ENCODE measurements at regions not wholly inside any gene's neighbourhood (a gene's known extent, or its start where the extent isn't known, plus 50 kb on each side); places are given as distances from the start of the nearest gene placed in this dataset.

- no TSS peak for BruUV-seq (replicated peaks)
- DNase-seq (ENCODE audit: unreplicated experiment): no peak
- Mint-ChIP-seq H3K4me1 (ENCODE audit: insufficient read depth, unreplicated experiment) (no peaks in the 10 kb centered on the region), H3K27me3 (ENCODE audit: insufficient read depth, unreplicated experiment) (no peaks in the 10 kb centered on the region), H3K9me3 (ENCODE audit: unreplicated experiment) (no peaks in the 10 kb centered on the region), H3K4me3 (ENCODE audit: unreplicated experiment) (no peak overlapping the region), H3K27ac (ENCODE audit: low read depth, unreplicated experiment) (no peak overlapping the region), H3K36me3 (ENCODE audit: insufficient read depth, unreplicated experiment) (no peaks in the 10 kb centered on the region)
- intact Hi-C loops (cut with micrococcal nuclease): no loop called here
- POLR2A ChIA-PET: no interaction called here
- CTCF ChIA-PET: interaction anchor here (0.7 kb wide), 2 partner anchors 43 to 507 kb away, joined by 3 to 5 read pairs; no protein-coding TSS in a partner anchor
- no peak for TF ChIP-seq CTCF (IDR thresholded peaks at IDR 0.05; ENCODE audit: unreplicated experiment)
Measured at GRCh38 chr7:153005750-153006435, 246.3 kb downstream of the ACTR3B start.

GRCh38 chr7:153006452-153006851 lies 246.9 kb downstream of the ACTR3B start:
- no peak for TF ChIP-seq CTCF (IDR thresholded peaks at IDR 0.05; ENCODE audit: unreplicated experiment)
- H3K27me3 Mint-ChIP-seq (ENCODE audit: insufficient read depth, unreplicated experiment): no peaks in the 10 kb centered on the region
- DNase-seq (ENCODE audit: unreplicated experiment): no peak
- no TSS peak for BruUV-seq (replicated peaks)
- ChIA-PET CTCF (no interaction called here), POLR2A (no interaction called here)
- no peaks in the 10 kb centered on the region for H3K36me3 Mint-ChIP-seq (ENCODE audit: insufficient read depth, unreplicated experiment)
- H3K4me1 Mint-ChIP-seq (ENCODE audit: insufficient read depth, unreplicated experiment): no peaks in the 10 kb centered on the region
- no peaks in the 10 kb centered on the region for H3K9me3 Mint-ChIP-seq (ENCODE audit: unreplicated experiment)
- intact Hi-C loops (cut with micrococcal nuclease): no loop called here
- H3K4me3 Mint-ChIP-seq (ENCODE audit: unreplicated experiment): no peak overlapping the region
- H3K27ac Mint-ChIP-seq (ENCODE audit: low read depth, unreplicated experiment): no peak overlapping the region

- Mint-ChIP-seq H3K4me3 (ENCODE audit: unreplicated experiment) (no peak overlapping the region), H3K9me3 (ENCODE audit: unreplicated experiment) (no peaks in the 10 kb centered on the region), H3K27ac (ENCODE audit: low read depth, unreplicated experiment) (no peak overlapping the region), H3K27me3 (ENCODE audit: insufficient read depth, unreplicated experiment) (no peaks in the 10 kb centered on the region), H3K36me3 (ENCODE audit: insufficient read depth, unreplicated experiment) (no peaks in the 10 kb centered on the region), H3K4me1 (ENCODE audit: insufficient read depth, unreplicated experiment) (no peaks in the 10 kb centered on the region)
- ChIA-PET CTCF (no interaction called here), POLR2A (no interaction called here)
- no peak for DNase-seq (ENCODE audit: unreplicated experiment)
- intact Hi-C loops (cut with micrococcal nuclease): no loop called here
- BruUV-seq (replicated peaks): no TSS peak
- TF ChIP-seq CTCF (IDR thresholded peaks at IDR 0.05; ENCODE audit: unreplicated experiment): no peak
Measured at GRCh38 chr7:153006911-153007310, 247.4 kb downstream of the ACTR3B start.

GRCh38 chr7:153010416-153010815 lies 250.9 kb downstream of the ACTR3B start:
- intact Hi-C loops (cut with micrococcal nuclease): no loop called here
- no TSS peak for BruUV-seq (replicated peaks)
- POLR2A ChIA-PET: no interaction called here

More at GRCh38 chr7:153010416-153010815, 250.9 kb downstream of the ACTR3B start:
- no peak overlapping the region for H3K4me3 Mint-ChIP-seq (ENCODE audit: unreplicated experiment)
- H3K27me3 Mint-ChIP-seq (ENCODE audit: insufficient read depth, unreplicated experiment): no peaks in the 10 kb centered on the region
- H3K27ac Mint-ChIP-seq (ENCODE audit: low read depth, unreplicated experiment): no peak overlapping the region
- H3K4me1 Mint-ChIP-seq (ENCODE audit: insufficient read depth, unreplicated experiment): no peaks in the 10 kb centered on the region
- no peak for TF ChIP-seq CTCF (IDR thresholded peaks at IDR 0.05; ENCODE audit: unreplicated experiment)
- H3K9me3 Mint-ChIP-seq (ENCODE audit: unreplicated experiment): no peaks in the 10 kb centered on the region
- no peaks in the 10 kb centered on the region for H3K36me3 Mint-ChIP-seq (ENCODE audit: insufficient read depth, unreplicated experiment)
- CTCF ChIA-PET: no interaction called here
- no peak for DNase-seq (ENCODE audit: unreplicated experiment)
